Stomach (tissue), 8 donors: ENCODE measurements at regions not wholly inside any gene's neighbourhood (a gene's known extent, or its start where the extent isn't known, plus 50 kb on each side); places are given as distances from the start of the nearest gene placed in this dataset.
A peak's percentile ranks its signal among the peaks of the same experiment; 100 is the strongest.

Experiments
- DNase-seq, 2 donors: peaks; one replicate each; pipeline versions ENCODE4 v3.0.0 to v3.0.0-alpha.2; 2013 to 2019
- H3K27ac ChIP-seq, 5 donors: fragments of 200-600 bp in 4 of 5; sonication (generic) in 4 of 5; one replicate each; pipeline ENCODE4 v1.5.1; 2013 to 2019; ENCODE audit warnings: mild to moderate bottlenecking in 1 of 5, moderate library complexity in 1 of 5
- H3K27me3 ChIP-seq, 3 donors: fragments of 200-600 bp; sonication (generic); one replicate each; pipeline ENCODE4 v1.5.1; 2017 to 2019; ENCODE audit warnings: mixed run types in 1 of 3
- H3K36me3 ChIP-seq, 4 donors: fragments of 200-600 bp; sonication (generic); 1 replicate in 3 of 4; 2 replicates in 1 of 4; pipeline ENCODE4 v1.5.1; 2016 to 2019
- H3K4me1 ChIP-seq, 4 donors: fragments of 200-600 bp; sonication (generic); one replicate each; pipeline ENCODE4 v1.5.1; 2016 to 2019
- H3K4me3 ChIP-seq, 4 donors: fragments of 200-600 bp; sonication (generic) in 3 of 4; one replicate each; pipeline ENCODE4 v1.5.1; 2016 to 2019; ENCODE audit warnings: mild to moderate bottlenecking in 1 of 4
- H3K9me3 ChIP-seq, 4 donors: fragments of 200-600 bp; sonication (generic); one replicate each; pipeline ENCODE4 v1.5.1; 2016 to 2019
- EP300 ChIP-seq: sonication (generic); formaldehyde crosslinking; IDR thresholded peaks from one replicate; pipeline ENCODE4 v1.6.1; 2017; ENCODE audit warnings: antibody characterized with exemption
- POLR2A ChIP-seq, 4 donors: fragments of 450-650 bp; IDR thresholded peaks; one replicate each; pipeline ENCODE4 v1.6.1; 2016; ENCODE audit warnings: antibody characterized with exemption in 4 of 4, control low read depth in 2 of 4, mild to moderate bottlenecking in 1 of 4, moderate library complexity in 1 of 4
- POLR2AphosphoS5 ChIP-seq, 3 donors: sonication (generic); formaldehyde crosslinking; IDR thresholded peaks; one replicate each; pipeline ENCODE4 v1.6.1; 2016; ENCODE audit warnings: antibody characterized with exemption in 3 of 3
- WGBS, 5 donors: extraction: QIAGEN DNeasy Blood & Tissue Kit in 3 of 5; methylation state at CpG; one replicate each; pipeline versions ENCODE4 v1.1.5 to v1.1.7; 2013 to 2018; 5-methylcytosine and 5-hydroxymethylcytosine counted together
- intact Hi-C: fragments of 100-400 bp; cut with DNase I; formaldehyde crosslinking; loops from one replicate; pipeline ENCODE4 v1.15.1; 2023; ENCODE audit warnings: low total_unique reads
- TF ChIP-seq, protein P1 (sequence below), 7 experiments: fragments of 450-650 bp in 4 of 7; fragments of 200-600 bp in 3 of 7; sonication (generic) in 3 of 7; IDR thresholded peaks; one replicate each; pipeline ENCODE4 v1.5.1; 2016 to 2019; ENCODE audit warnings: antibody characterized with exemption in 7 of 7, control low read depth in 2 of 7, mild to moderate bottlenecking in 1 of 7
- donor health status: healthy with polysubstance abuse.
- donor health status: Bipolar disorder and iron deficiency.
- donor health status: healthy.

DNA sequence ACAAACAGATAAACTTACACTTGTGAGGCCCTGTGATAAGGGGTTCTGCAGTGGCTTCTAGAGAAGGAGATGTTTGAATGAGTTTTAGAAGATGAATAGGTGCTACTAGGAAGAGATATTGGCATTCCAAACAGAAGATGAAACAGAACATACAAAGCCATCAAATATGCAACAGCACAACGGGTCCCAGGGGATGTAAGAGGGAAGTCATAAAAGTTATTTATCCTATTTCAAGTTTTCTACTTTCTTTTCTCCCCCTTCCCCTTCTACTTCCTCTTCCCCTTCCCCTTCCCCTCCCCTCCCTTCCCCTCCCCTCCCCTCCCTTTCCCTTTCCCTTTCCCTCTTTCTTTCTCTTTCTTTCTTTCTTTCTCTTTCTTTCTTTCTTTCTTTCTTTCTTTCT is 94.9 kb upstream of the CADM1 start:
- no peak overlapping the region for H3K27ac ChIP-seq
- intact Hi-C loops = no loop called here
- no peak overlapping the region for H3K4me3 ChIP-seq
- no peak for TF ChIP-seq POLR2AphosphoS5 (IDR thresholded peaks at IDR 0.05)
- DNase-seq = no peak
- H3K4me1 ChIP-seq = no peaks in the 10 kb centered on the region
- no peaks in the 10 kb centered on the region for H3K9me3 ChIP-seq
- H3K27me3 ChIP-seq = no peaks in the 10 kb centered on the region
- WGBS, 5 donors = 40 to 64% (median 59%) methylated on average over 1 of the region's 1 CpG
- no peaks in the 10 kb centered on the region for H3K36me3 ChIP-seq

DNA sequence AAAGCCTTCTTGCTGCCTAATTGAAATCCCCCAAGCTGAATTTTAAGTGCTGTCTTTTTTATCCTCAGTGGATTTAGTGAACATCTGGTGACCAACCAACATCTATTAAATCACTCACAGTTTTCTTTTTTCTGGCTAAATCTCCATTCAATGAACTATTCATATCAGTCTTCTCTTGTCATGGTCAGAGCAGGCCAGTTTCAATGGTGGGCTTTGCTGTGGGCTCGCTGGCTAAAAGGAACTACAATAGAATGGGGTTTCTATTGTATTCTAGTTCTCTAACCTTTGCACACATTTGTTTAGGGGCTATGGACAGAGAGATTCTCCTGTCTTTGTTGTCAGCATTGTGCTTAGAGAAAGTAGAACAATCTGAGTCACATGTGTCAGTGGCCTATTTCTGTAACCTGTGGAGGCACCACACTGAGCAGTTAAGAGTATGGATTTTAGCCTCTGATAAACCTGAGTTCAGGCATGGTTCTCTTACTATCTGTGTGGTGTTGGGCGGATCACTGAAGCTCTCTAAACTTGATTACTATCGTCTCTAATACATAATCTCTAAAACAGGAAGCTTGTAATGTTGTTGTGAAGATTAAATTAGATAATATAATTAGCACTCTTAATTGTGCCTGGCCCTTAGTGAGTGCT is 94.2 kb upstream of the CADM1 start:
- no peaks in the 10 kb centered on the region for H3K4me1 ChIP-seq
- intact Hi-C loops = no loop called here
- 67 to 76% (median 75%) methylated on average over 3 of the region's 3 CpGs for WGBS, 5 donors

GRCh38 chr11:115591380-115591779 is 87.2 kb upstream of the CADM1 start:
- intact Hi-C loops = no loop called here
- Histone ChIP-seq H3K27me3 (no peaks in the 10 kb centered on the region), H3K27ac (no peak overlapping the region), H3K36me3 (no peaks in the 10 kb centered on the region), H3K4me3 (no peak overlapping the region), H3K4me1 (no peaks in the 10 kb centered on the region), H3K9me3 (peaks cover 0 to 20% (median 13%) of the 10 kb centered on the region in 4 donors)
- no peak for DNase-seq
- WGBS, 5 donors = 93 to 99% (median 95%) methylated on average over 3 of the region's 3 CpGs
- no peak for TF ChIP-seq POLR2AphosphoS5 (IDR thresholded peaks at IDR 0.05)
- TF ChIP-seq, protein P1, sequence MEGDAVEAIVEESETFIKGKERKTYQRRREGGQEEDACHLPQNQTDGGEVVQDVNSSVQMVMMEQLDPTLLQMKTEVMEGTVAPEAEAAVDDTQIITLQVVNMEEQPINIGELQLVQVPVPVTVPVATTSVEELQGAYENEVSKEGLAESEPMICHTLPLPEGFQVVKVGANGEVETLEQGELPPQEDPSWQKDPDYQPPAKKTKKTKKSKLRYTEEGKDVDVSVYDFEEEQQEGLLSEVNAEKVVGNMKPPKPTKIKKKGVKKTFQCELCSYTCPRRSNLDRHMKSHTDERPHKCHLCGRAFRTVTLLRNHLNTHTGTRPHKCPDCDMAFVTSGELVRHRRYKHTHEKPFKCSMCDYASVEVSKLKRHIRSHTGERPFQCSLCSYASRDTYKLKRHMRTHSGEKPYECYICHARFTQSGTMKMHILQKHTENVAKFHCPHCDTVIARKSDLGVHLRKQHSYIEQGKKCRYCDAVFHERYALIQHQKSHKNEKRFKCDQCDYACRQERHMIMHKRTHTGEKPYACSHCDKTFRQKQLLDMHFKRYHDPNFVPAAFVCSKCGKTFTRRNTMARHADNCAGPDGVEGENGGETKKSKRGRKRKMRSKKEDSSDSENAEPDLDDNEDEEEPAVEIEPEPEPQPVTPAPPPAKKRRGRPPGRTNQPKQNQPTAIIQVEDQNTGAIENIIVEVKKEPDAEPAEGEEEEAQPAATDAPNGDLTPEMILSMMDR (IDR thresholded peaks at IDR 0.05) = no peak

More for the DNA sequence above, 94.2 kb upstream of the CADM1 start:
- Histone ChIP-seq H3K9me3 (no peaks in the 10 kb centered on the region), H3K4me3 (no peak overlapping the region), H3K36me3 (no peaks in the 10 kb centered on the region), H3K27me3 (no peaks in the 10 kb centered on the region), H3K27ac (no peak overlapping the region)
- no peak for DNase-seq
- TF ChIP-seq EP300 (no peak), POLR2A (IDR thresholded peaks at IDR 0.05) (no peak), POLR2AphosphoS5 (IDR thresholded peaks at IDR 0.05) (no peak)
- TF ChIP-seq, protein P1 (IDR thresholded peaks at IDR 0.05) = no peak

DNA sequence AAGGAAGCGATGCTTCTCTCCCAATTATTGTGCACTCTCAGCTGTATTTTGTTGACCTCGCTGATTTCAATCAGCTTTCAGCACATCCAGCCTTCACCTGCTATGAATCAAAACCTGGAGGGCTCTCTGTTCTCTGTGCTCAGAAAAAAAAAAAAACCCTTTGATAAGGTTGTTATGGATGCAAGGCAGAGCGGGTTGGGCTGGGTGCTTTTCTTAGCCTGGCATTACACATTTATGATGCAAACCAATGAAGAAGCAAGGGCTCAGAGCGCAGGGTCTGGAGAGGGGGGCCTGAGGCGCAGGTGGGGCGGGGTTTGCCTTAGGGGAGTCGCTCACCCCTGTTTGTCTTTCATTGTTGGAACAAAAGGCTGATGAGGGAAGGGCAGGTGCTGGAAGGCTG is 86.0 kb upstream of the CADM1 start:
- 29 to 57% (median 42%) methylated on average over 7 of the region's 7 CpGs for WGBS, 5 donors
- no peak overlapping the region for H3K4me3 ChIP-seq
- peak in 1 of 2 donors; percentile 49 for DNase-seq
- intact Hi-C loops = no loop called here
- no peaks in the 10 kb centered on the region for H3K4me1 ChIP-seq
- no peaks in the 10 kb centered on the region for H3K36me3 ChIP-seq
- H3K27ac ChIP-seq = no peak overlapping the region
- H3K9me3 ChIP-seq = peaks cover 0 to 20% (median 13%) of the 10 kb centered on the region in 4 donors
- no peaks in the 10 kb centered on the region for H3K27me3 ChIP-seq
- TF ChIP-seq, protein P1 (IDR thresholded peaks at IDR 0.05) = no peak
- TF ChIP-seq POLR2A (IDR thresholded peaks at IDR 0.05) = no peak
- TF ChIP-seq POLR2AphosphoS5 (IDR thresholded peaks at IDR 0.05) = no peak
- TF ChIP-seq EP300 = no peak

GRCh38 chr11:115587718-115588342 is 83.6 kb upstream of the CADM1 start:
- H3K9me3 ChIP-seq = peaks cover 0 to 20% (median 13%) of the 10 kb centered on the region in 4 donors
- intact Hi-C loops = no loop called here
- H3K36me3 ChIP-seq = no peaks in the 10 kb centered on the region
- TF ChIP-seq EP300 (no peak), POLR2A (IDR thresholded peaks at IDR 0.05) (no peak), POLR2AphosphoS5 (IDR thresholded peaks at IDR 0.05) (no peak)
- TF ChIP-seq, protein P1 (IDR thresholded peaks at IDR 0.05) = no peak
- 80 to 93% (median 90%) methylated on average over 3 of the region's 3 CpGs for WGBS, 5 donors
- H3K4me3 ChIP-seq = no peak overlapping the region
- H3K4me1 ChIP-seq = no peaks in the 10 kb centered on the region
- H3K27me3 ChIP-seq = no peaks in the 10 kb centered on the region
- DNase-seq = no peak
- no peak overlapping the region for H3K27ac ChIP-seq
